ENCODE measurements at regions not wholly inside any gene's neighbourhood (a gene's known extent, or its start where the extent isn't known, plus 50 kb on each side); places are given as distances from the start of the nearest gene placed in this dataset.

DNA sequence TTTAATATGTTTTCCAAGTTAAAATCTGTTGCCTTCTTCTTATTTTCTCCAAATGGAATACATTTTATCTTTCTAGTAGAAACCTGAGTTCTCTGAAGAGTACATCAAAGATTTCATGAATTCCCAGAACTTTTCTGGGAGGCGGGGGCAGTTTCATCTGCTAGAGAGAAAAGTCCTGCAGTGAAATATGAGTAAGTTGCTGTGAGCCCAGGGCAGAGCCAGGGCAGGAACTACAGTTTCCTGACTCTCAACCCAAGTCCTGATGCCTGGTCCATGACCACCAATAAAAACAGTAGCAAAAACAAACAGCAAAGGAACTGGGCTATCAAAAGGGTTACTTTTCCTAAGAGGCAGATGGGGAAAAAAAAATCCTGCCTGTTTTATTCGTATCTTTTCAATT lies 239.4 kb upstream of the CTSO start:
- Histone ChIP-seq H3K4me3 (no peak overlapping the region), H3K27ac (no peak overlapping the region), H3K4me1 (no peaks in the 10 kb centered on the region), H3K9me3 (no peaks in the 10 kb centered on the region), H3K4me2 (no peak overlapping the region)
- DNase-seq (ENCODE audit: low read depth in 1 of 2, low spot score in 1 of 2), result no peak
- no peak for ATAC-seq
- no peak for TF ChIP-seq HOXB5 (CRISPR knock-in tag; IDR thresholded peaks at IDR 0.05)
- no peak for TF ChIP-seq POLR2AphosphoS2 (conservative IDR thresholded peaks at IDR 0.05; ENCODE audit: low read length)
- TF ChIP-seq EP300 (IDR thresholded peaks at IDR 0.05), result no peak
- no peak for TF ChIP-seq ZNF302 (CRISPR knock-in tag; IDR thresholded peaks at IDR 0.05)
- TF ChIP-seq RAD21 (conservative IDR thresholded peaks at IDR 0.05 in 1 of 2, IDR thresholded peaks at IDR 0.05 in 1 of 2), result no peak
- TF ChIP-seq CHD2 (IDR thresholded peaks at IDR 0.05; ENCODE audit: low read length, partially characterized antibody), result no peak
- TF ChIP-seq JUNB (IDR thresholded peaks at IDR 0.05), result no peak
- TF ChIP-seq HMGXB4 (CRISPR knock-in tag; IDR thresholded peaks at IDR 0.05; ENCODE audit: borderline replicate concordance), result no peak
- no peak for TF ChIP-seq NFE2L2 (conservative IDR thresholded peaks at IDR 0.05; ENCODE audit: low read length)
- no peak for TF ChIP-seq ZFP36 (IDR thresholded peaks at IDR 0.05; ENCODE audit: borderline replicate concordance, partially characterized antibody)
- TF ChIP-seq FOXS1 (CRISPR knock-in tag; IDR thresholded peaks at IDR 0.05), result no peak
- TF ChIP-seq MAX (IDR thresholded peaks at IDR 0.05), result no peak
- no peak for TF ChIP-seq RCOR1 (IDR thresholded peaks at IDR 0.05; ENCODE audit: low read depth, low read length)
- ChIA-PET CTCF (no interaction called here), POLR2A (no interaction called here)
- no peak for FAIRE-seq
- 42% methylated on average over 2 of the region's 2 CpGs for WGBS (ENCODE audit: missing lambda C conversion rate)

DNA sequence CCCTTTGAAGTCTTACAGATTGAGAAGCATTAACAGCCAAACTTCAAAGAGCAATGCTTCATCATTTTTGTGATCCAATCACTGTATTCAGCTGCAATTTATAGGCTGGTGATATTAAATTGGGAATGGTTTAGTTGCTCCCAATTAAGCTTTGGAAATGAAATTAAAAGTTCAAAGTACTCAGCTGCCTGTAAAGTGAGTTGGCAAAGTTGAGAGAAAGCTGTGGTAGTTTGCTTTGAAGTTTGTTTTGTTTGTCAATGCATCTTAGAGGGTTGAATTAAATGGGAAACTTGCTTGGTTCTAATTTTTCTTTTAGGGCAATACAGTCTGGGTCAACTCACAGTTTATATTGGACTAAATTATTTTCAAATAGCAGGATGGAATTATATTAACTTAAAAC lies 238.4 kb upstream of the CTSO start:
- TF ChIP-seq PHF8 (IDR thresholded peaks at IDR 0.05; ENCODE audit: borderline replicate concordance, low read depth), result no peak
- no peak for TF ChIP-seq CBX2 (IDR thresholded peaks at IDR 0.05; ENCODE audit: borderline replicate concordance, low read depth)
- TF ChIP-seq ESRRA (IDR thresholded peaks at IDR 0.05; ENCODE audit: borderline replicate concordance, low read length), result no peak
- TF ChIP-seq TP53 (CRISPR knock-in tag; IDR thresholded peaks at IDR 0.05), result no peak
- no peak for TF ChIP-seq SMC3 (IDR thresholded peaks at IDR 0.05)
- TF ChIP-seq FOSL2 (IDR thresholded peaks at IDR 0.05), result no peak
- no peak for TF ChIP-seq FOSL2 (CRISPR knock-in tag; IDR thresholded peaks at IDR 0.05)
- TF ChIP-seq JUN (IDR thresholded peaks at IDR 0.05), result no peak
- no peak overlapping the region for H3K27ac ChIP-seq
- no peak for ATAC-seq
- H3K4me3 ChIP-seq, result no peak overlapping the region
- H3K9me3 ChIP-seq, result no peaks in the 10 kb centered on the region
- POLR2A ChIA-PET, result no interaction called here
- DNase-seq (ENCODE audit: low read depth in 1 of 2, low spot score in 1 of 2), result no peak
- H3K4me2 ChIP-seq, result no peak overlapping the region
- FAIRE-seq, result no peak
- CTCF ChIA-PET, result no interaction called here
- no peaks in the 10 kb centered on the region for H3K4me1 ChIP-seq

DNA sequence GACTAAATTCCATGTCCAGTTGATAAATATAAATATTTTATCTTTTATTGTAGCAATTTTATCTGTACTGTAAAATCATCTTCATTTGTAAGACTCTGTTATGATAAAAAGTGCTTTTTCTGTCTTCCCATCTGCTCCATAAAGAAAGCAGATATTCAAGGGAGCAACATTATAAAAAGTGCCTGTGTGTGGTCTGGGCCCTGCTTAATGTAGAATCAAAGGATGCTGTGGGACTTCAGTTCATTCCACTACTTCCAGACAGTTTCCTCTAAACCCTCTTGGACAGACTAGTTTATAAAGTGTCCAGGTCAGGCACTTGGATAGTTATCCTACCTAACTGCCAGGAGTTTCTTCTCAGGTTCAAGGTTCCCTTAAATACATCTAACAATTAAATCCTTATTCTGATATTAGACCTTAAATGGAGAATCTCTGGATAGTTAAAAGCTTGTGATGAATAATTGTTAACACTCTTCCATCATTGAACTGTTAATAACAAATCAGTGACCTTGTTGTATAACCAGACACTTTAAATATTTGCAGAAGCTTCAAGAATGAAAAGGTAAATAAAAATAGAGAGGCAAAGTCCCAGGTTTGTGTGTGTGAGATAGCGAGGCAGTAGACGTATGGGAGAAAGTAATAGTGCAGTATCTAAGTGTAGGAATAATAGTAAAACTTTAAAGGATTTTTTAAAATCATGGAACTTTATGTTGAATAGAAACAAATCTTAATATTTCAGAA lies 237.5 kb upstream of the CTSO start:
- CTCF ChIA-PET, result no interaction called here
- no peak for ATAC-seq
- TF ChIP-seq, protein P1, sequence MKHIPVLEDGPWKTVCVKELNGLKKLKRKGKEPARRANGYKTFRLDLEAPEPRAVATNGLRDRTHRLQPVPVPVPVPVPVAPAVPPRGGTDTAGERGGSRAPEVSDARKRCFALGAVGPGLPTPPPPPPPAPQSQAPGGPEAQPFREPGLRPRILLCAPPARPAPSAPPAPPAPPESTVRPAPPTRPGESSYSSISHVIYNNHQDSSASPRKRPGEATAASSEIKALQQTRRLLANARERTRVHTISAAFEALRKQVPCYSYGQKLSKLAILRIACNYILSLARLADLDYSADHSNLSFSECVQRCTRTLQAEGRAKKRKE (CRISPR knock-in tag; IDR thresholded peaks at IDR 0.05; ENCODE audit: low read depth), result no peak
- TF ChIP-seq, protein P2, sequence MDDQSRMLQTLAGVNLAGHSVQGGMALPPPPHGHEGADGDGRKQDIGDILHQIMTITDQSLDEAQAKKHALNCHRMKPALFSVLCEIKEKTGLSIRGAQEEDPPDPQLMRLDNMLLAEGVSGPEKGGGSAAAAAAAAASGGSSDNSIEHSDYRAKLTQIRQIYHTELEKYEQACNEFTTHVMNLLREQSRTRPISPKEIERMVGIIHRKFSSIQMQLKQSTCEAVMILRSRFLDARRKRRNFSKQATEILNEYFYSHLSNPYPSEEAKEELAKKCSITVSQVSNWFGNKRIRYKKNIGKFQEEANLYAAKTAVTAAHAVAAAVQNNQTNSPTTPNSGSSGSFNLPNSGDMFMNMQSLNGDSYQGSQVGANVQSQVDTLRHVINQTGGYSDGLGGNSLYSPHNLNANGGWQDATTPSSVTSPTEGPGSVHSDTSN (IDR thresholded peaks at IDR 0.05), result no peak
- TF ChIP-seq USF2 (IDR thresholded peaks at IDR 0.05) (no peak), MAX (IDR thresholded peaks at IDR 0.05) (no peak), RCOR1 (IDR thresholded peaks at IDR 0.05; ENCODE audit: low read depth, low read length) (no peak), PHF8 (IDR thresholded peaks at IDR 0.05; ENCODE audit: borderline replicate concordance, low read depth) (no peak), KDM5A (IDR thresholded peaks at IDR 0.05) (no peak), POLR2A (IDR thresholded peaks at IDR 0.05; ENCODE audit: low read length) (no peak), RFX5 (IDR thresholded peaks at IDR 0.05) (no peak), EHMT2 (IDR thresholded peaks at IDR 0.05; ENCODE audit: low read depth) (no peak)
- TF ChIP-seq, protein P3, sequence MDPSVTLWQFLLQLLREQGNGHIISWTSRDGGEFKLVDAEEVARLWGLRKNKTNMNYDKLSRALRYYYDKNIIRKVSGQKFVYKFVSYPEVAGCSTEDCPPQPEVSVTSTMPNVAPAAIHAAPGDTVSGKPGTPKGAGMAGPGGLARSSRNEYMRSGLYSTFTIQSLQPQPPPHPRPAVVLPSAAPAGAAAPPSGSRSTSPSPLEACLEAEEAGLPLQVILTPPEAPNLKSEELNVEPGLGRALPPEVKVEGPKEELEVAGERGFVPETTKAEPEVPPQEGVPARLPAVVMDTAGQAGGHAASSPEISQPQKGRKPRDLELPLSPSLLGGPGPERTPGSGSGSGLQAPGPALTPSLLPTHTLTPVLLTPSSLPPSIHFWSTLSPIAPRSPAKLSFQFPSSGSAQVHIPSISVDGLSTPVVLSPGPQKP (IDR thresholded peaks at IDR 0.05; ENCODE audit: low read depth, low read length), result no peak

More for the DNA sequence above, 237.5 kb upstream of the CTSO start:
- Histone ChIP-seq H3K9me3 (no peaks in the 10 kb centered on the region), H3K27ac (no peak overlapping the region), H3K4me1 (no peaks in the 10 kb centered on the region), H3K4me2 (no peak overlapping the region), H3K4me3 (no peak overlapping the region)
- POLR2A ChIA-PET, result no interaction called here
- DNase-seq (ENCODE audit: low read depth in 1 of 2, low spot score in 1 of 2), result no peak
- no peak for FAIRE-seq
- WGBS (ENCODE audit: missing lambda C conversion rate), result 27% methylated on average over 2 of the region's 2 CpGs

Measured in A549 (cell line).